ENCODE measurements at regions not wholly inside any gene's neighbourhood (a gene's known extent, or its start where the extent isn't known, plus 50 kb on each side); places are given as distances from the start of the nearest gene placed in this dataset.

DNA sequence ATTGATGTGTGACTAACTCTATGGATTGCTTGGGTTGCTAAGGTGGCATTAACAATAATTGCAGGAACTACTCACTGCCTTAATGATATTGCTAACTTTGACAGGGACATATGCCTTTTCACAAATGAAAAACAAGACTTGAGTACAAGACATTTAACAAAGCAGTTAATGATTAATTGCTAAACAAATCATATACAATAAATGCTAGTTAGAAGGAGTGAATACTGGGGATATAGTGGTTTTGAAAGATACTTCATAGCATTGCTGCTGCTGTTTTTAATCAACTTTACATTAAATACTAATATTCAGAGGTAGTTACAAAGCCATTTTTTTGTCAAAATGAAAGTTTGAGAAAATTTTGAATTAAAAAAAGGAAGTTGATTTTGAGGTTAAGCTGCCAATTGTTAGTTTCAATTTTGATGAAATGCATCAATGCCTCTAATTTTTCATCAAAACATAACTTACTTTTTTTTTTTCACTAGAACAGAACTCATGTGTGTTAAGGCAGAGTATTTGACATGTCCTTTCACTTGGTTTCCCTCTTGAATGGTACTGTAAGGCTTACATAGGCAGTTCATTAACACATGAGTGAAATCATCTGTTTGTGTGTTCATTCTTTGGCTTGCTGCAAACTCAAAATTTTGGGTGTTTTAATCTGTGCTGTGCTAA lies 106.2 kb upstream of the SEMA3D start:
- H3K4me3 Mint-ChIP-seq, result no peak overlapping the region
- peaks cover 5% of the 10 kb centered on the region for H3K36me3 Mint-ChIP-seq (ENCODE audit: low read depth)
- H3K4me1 Mint-ChIP-seq, result peaks cover 28% of the 10 kb centered on the region
- no peak for DNase-seq
- TF ChIP-seq, protein P1, sequence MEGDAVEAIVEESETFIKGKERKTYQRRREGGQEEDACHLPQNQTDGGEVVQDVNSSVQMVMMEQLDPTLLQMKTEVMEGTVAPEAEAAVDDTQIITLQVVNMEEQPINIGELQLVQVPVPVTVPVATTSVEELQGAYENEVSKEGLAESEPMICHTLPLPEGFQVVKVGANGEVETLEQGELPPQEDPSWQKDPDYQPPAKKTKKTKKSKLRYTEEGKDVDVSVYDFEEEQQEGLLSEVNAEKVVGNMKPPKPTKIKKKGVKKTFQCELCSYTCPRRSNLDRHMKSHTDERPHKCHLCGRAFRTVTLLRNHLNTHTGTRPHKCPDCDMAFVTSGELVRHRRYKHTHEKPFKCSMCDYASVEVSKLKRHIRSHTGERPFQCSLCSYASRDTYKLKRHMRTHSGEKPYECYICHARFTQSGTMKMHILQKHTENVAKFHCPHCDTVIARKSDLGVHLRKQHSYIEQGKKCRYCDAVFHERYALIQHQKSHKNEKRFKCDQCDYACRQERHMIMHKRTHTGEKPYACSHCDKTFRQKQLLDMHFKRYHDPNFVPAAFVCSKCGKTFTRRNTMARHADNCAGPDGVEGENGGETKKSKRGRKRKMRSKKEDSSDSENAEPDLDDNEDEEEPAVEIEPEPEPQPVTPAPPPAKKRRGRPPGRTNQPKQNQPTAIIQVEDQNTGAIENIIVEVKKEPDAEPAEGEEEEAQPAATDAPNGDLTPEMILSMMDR (IDR thresholded peaks at IDR 0.05), result no peak
- no peak overlapping the region for H3K27ac Mint-ChIP-seq
- no peaks in the 10 kb centered on the region for H3K27me3 Mint-ChIP-seq (ENCODE audit: low read depth, poor library complexity)
- H3K9me3 Mint-ChIP-seq, result peaks cover 4% of the 10 kb centered on the region

DNA sequence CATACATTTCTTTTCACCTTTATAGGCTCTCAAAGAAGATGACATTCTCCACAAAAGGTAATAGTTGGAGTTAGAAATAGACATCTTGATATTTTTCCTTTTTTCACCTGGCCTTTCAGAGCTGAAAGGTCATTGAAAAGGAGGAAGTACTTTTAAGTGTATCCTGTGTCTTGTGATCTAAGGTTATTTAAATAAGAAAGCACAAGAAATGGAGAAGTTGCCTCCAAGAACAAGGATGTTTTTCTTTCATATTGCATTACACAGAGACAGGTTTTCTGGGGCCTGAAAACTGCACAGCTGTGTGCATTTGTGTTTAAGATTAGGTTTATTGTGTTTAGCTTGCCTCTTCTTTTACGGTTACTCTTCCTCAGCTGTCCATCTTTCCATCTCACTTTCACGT lies 103.4 kb upstream of the SEMA3D start:
- H3K36me3 Mint-ChIP-seq (ENCODE audit: low read depth), result peaks cover 5% of the 10 kb centered on the region
- TF ChIP-seq, protein P1 (IDR thresholded peaks at IDR 0.05), result no peak
- H3K27me3 Mint-ChIP-seq (ENCODE audit: low read depth, poor library complexity), result no peaks in the 10 kb centered on the region
- no peak overlapping the region for H3K27ac Mint-ChIP-seq
- peaks cover 4% of the 10 kb centered on the region for H3K9me3 Mint-ChIP-seq
- peaks cover 49% of the 10 kb centered on the region for H3K4me1 Mint-ChIP-seq
- DNase-seq, result no peak
- H3K4me3 Mint-ChIP-seq, result no peak overlapping the region

DNA sequence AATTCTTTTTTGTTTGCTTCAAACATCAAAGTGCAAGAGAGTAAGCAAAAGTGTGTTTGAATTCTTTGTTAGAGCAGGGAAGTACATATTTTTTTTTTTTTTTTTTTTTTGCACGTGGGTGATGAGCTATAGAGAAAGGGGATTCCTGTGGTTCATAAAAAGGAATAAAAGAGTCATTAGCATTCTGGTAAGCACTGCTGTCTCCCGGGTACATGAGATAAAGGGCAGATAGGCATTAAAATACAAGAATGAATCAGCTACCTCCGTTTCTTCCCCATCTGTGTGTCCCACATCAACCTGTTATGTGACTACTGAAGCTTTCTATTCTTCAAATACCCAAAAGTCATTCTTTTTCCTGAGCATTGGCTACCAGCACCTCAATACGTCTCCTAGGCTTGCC lies 102.4 kb upstream of the SEMA3D start:
- TF ChIP-seq, protein P1 (IDR thresholded peaks at IDR 0.05), result no peak
- peaks cover 5% of the 10 kb centered on the region for H3K36me3 Mint-ChIP-seq (ENCODE audit: low read depth)

DNA sequence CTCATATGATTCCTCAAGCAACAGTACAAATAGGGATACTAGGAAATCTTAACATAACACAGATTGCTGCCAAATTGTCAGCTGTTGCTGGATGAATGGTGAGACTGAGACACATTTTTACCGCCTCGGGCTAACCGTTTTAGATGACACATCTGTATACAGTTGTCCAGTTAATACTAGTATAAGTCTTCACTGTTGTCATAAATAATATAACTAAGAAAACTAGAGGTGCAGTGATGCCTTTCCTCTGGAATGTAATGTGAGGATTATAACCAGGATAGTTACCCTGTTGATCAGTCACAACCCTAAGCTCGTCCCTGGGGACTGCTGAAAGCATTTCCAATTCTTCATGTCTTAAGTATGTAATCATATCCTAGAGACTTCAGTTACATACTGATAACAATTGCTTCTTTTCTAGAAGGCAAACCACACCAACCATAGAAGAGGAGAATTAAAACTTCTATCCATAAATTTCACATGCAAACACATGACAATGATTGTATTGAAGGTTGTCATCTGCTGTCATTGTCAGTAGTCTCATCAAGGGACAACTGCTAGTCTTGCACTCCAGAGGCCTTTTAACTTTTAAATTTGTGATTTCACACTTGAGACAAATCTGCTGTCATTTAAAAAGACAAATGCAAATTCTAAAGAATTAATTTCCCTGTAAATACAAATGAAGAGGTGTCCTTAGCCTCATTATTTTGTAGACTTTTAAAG lies 100.4 kb upstream of the SEMA3D start:
- Mint-ChIP-seq H3K27me3 (ENCODE audit: low read depth, poor library complexity) (peaks cover 4% of the 10 kb centered on the region), H3K4me3 (peak overlapping the region; percentile 21), H3K36me3 (ENCODE audit: low read depth) (peaks cover 5% of the 10 kb centered on the region), H3K9me3 (peaks cover 4% of the 10 kb centered on the region), H3K4me1 (peaks cover 45% of the 10 kb centered on the region), H3K27ac (no peak overlapping the region)
- DNase-seq, result no peak
- TF ChIP-seq, protein P1 (IDR thresholded peaks at IDR 0.05), result no peak

More for the DNA sequence above, 102.4 kb upstream of the SEMA3D start:
- H3K27ac Mint-ChIP-seq, result peak overlapping the region; percentile 29
- peaks cover 3% of the 10 kb centered on the region for H3K27me3 Mint-ChIP-seq (ENCODE audit: low read depth, poor library complexity)
- peaks cover 53% of the 10 kb centered on the region for H3K4me1 Mint-ChIP-seq
- peaks cover 4% of the 10 kb centered on the region for H3K9me3 Mint-ChIP-seq
- no peak for DNase-seq
- H3K4me3 Mint-ChIP-seq, result no peak overlapping the region

DNA sequence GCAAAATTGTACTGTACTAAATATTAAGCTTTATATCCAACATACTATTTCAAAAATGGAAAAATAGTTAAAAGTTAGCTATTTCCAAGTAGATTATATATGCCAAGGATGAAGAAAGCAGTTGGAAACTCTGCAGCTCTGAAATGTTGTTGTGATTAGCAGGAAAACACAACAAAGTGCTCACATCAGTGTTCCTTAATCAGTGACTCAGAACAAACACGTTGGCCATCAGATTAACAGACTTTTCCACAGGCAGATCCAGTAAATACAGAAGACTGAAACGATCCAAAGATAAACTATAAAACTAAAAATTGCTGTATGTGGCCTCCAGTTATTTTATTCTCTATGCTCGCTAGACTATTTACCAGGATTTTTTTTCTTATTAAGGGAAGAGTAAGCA lies 99.6 kb upstream of the SEMA3D start:
- peak overlapping the region; percentile 49 for H3K27ac Mint-ChIP-seq
- DNase-seq, result no peak
- peak overlapping the region; percentile 21 for H3K4me3 Mint-ChIP-seq
- peaks cover 45% of the 10 kb centered on the region for H3K4me1 Mint-ChIP-seq
- H3K27me3 Mint-ChIP-seq (ENCODE audit: low read depth, poor library complexity), result peaks cover 4% of the 10 kb centered on the region
- no peaks in the 10 kb centered on the region for H3K9me3 Mint-ChIP-seq
- H3K36me3 Mint-ChIP-seq (ENCODE audit: low read depth), result no peaks in the 10 kb centered on the region
- TF ChIP-seq, protein P1 (IDR thresholded peaks at IDR 0.05), result no peak

Measured in nephron progenitor cell (in vitro differentiated cells).